HuH-7.5 (cell line): ENCODE measurements at regions not wholly inside any gene's neighbourhood (a gene's known extent, or its start where the extent isn't known, plus 50 kb on each side); places are given as distances from the start of the nearest gene placed in this dataset.

Experiments used
- DNase-seq: peaks from one replicate; pipeline ENCODE4 v3.0.0; 2011; ENCODE audit warnings: low spot score

- DNase-seq = no peak
These were observed 305.6 kb downstream of the NR2F1-AS1 start for GRCh38 chr5:93275376-93275775.

GRCh38 chr5:93274291-93274690 lies 306.7 kb downstream of the NR2F1-AS1 start:
- DNase-seq = no peak

GRCh38 chr5:93273176-93273575 lies 307.8 kb downstream of the NR2F1-AS1 start:
- no peak for DNase-seq

GRCh38 chr5:93272108-93272507 lies 308.9 kb downstream of the NR2F1-AS1 start:
- no peak for DNase-seq

GRCh38 chr5:93267736-93268135 lies 313.3 kb downstream of the NR2F1-AS1 start:
- DNase-seq = no peak

GRCh38 chr5:93267276-93267675 lies 313.7 kb downstream of the NR2F1-AS1 start:
- no peak for DNase-seq

- no peak for DNase-seq
These were observed 323.4 kb downstream of the NR2F1-AS1 start for GRCh38 chr5:93257616-93258015.

- DNase-seq = no peak
These were observed 325.2 kb downstream of the NR2F1-AS1 start for GRCh38 chr5:93255796-93256195.

GRCh38 chr5:93252165-93252564 lies 328.9 kb downstream of the NR2F1-AS1 start:
- DNase-seq = no peak

- no peak for DNase-seq
These were observed 329.7 kb downstream of the NR2F1-AS1 start for GRCh38 chr5:93251347-93251746.

- no peak for DNase-seq
These were observed 330.6 kb downstream of the NR2F1-AS1 start for GRCh38 chr5:93250424-93250823.

GRCh38 chr5:93249651-93250289 lies 331.2 kb downstream of the NR2F1-AS1 start:
- DNase-seq = no peak

GRCh38 chr5:93247105-93247504 lies 333.9 kb downstream of the NR2F1-AS1 start:
- DNase-seq = no peak

- peak; percentile 51 for DNase-seq
These were observed 334.7 kb downstream of the NR2F1-AS1 start for GRCh38 chr5:93246090-93246855.

- DNase-seq = no peak
These were observed 335.8 kb downstream of the NR2F1-AS1 start for GRCh38 chr5:93245226-93245625.

- no peak for DNase-seq
These were observed 337.5 kb downstream of the NR2F1-AS1 start for GRCh38 chr5:93243481-93243880.

GRCh38 chr5:93240228-93240834 lies 340.7 kb downstream of the NR2F1-AS1 start:
- DNase-seq = no peak

- no peak for DNase-seq
These were observed 344.1 kb downstream of the NR2F1-AS1 start for GRCh38 chr5:93236807-93237421.

GRCh38 chr5:93235761-93236160 lies 345.3 kb downstream of the NR2F1-AS1 start:
- DNase-seq = no peak

GRCh38 chr5:93226202-93226735 lies 354.8 kb downstream of the NR2F1-AS1 start:
- no peak for DNase-seq

GRCh38 chr5:93225748-93226147 lies 355.3 kb downstream of the NR2F1-AS1 start:
- no peak for DNase-seq

- no peak for DNase-seq
These were observed 356.4 kb downstream of the NR2F1-AS1 start for GRCh38 chr5:93224624-93225023.

GRCh38 chr5:93221773-93222172 lies 359.2 kb downstream of the NR2F1-AS1 start:
- DNase-seq = no peak
